Spleen (tissue), 7 donors: ENCODE measurements at regions not wholly inside any gene's neighbourhood (a gene's known extent, or its start where the extent isn't known, plus 50 kb on each side); places are given as distances from the start of the nearest gene placed in this dataset.

ENCODE experiments used
- CTCF ChIP-seq, 11 experiments: fragments of 200-600 bp in 7 of 11; fragments of 450-650 bp in 4 of 11; sonication (generic) in 4 of 11; IDR thresholded peaks in 8 of 11; conservative IDR thresholded peaks in 3 of 11; 1 replicate in 7 of 11; 2 replicates in 4 of 11; pipeline versions ENCODE4 v1.4.0 to v1.8.0; 2016 to 2021; ENCODE audit warnings: antibody characterized with exemption in 11 of 11, inconsistent platforms in 4 of 11, mild to moderate bottlenecking in 1 of 11
- POLR2A ChIP-seq, 3 donors: fragments of 450-650 bp; IDR thresholded peaks; one replicate each; pipeline ENCODE4 v1.5.1; 2017; ENCODE audit warnings: antibody characterized with exemption in 3 of 3, mild to moderate bottlenecking in 1 of 3
- donor health status: DM: no; HTN: no; CAD: no; lungs with moderate emphysema.
- donor health status: DM: no; HTN: no; CAD: no.
- donor health status: DM: no; HTN: no; CAD: no.

- TF ChIP-seq CTCF (IDR thresholded peaks at IDR 0.05 in 8 of 11, conservative IDR thresholded peaks at IDR 0.05 in 3 of 11) (no peak), POLR2A (IDR thresholded peaks at IDR 0.05) (no peak)
Measured at GRCh38 chr1:90176530-90176929, 181.6 kb downstream of the ZNF326 start.
